Astrocyte of the spinal cord (primary cell): ENCODE measurements at regions not wholly inside any gene's neighbourhood (a gene's known extent, or its start where the extent isn't known, plus 50 kb on each side); places are given as distances from the start of the nearest gene placed in this dataset.

Experiments
- DNase-seq: peaks from one replicate; pipeline ENCODE4 v3.0.0; 2011; ENCODE audit warnings: low read depth, low spot score
- H3K4me3 ChIP-seq: 2 replicates; pipeline ENCODE4 v1.5.1; 2011; ENCODE audit warnings: low read depth, mild to moderate bottlenecking, low read length, moderate library complexity
- CTCF ChIP-seq: IDR thresholded peaks from 2 replicates; pipeline ENCODE4 v1.5.1; 2012; ENCODE audit warnings: low read depth, mild to moderate bottlenecking, low read length, inconsistent platforms
- in situ Hi-C: cut with HindIII; loops from 2 replicates; pipeline ENCODE4 v1.10.0; 2017; ENCODE audit warnings: low sequenced_read_pairs

- TF ChIP-seq CTCF = no peak
- in situ Hi-C loops = no loop called here
- DNase-seq = no peak
- no peak overlapping the region for H3K4me3 ChIP-seq
Measured at GRCh38 chr6:168158980-168159349, 80.0 kb upstream of the FRMD1 start.

GRCh38 chr6:168158213-168158979 lies 79.4 kb upstream of the FRMD1 start:
- DNase-seq = peak; percentile 7
- in situ Hi-C loops = no loop called here
- no peak overlapping the region for H3K4me3 ChIP-seq
- no peak for TF ChIP-seq CTCF

GRCh38 chr6:168157272-168158212 lies 78.5 kb upstream of the FRMD1 start:
- in situ Hi-C loops = no loop called here
- no peak for TF ChIP-seq CTCF
- peak; percentile 85 for DNase-seq
- no peak overlapping the region for H3K4me3 ChIP-seq

GRCh38 chr6:168156742-168157265 lies 77.8 kb upstream of the FRMD1 start:
- in situ Hi-C loops = no loop called here
- no peak for TF ChIP-seq CTCF
- no peak overlapping the region for H3K4me3 ChIP-seq
- DNase-seq = no peak

- no peak for TF ChIP-seq CTCF
- no peak for DNase-seq
- in situ Hi-C loops = no loop called here
- H3K4me3 ChIP-seq = no peak overlapping the region
Measured at GRCh38 chr6:168155821-168156741, 77.1 kb upstream of the FRMD1 start.

- TF ChIP-seq CTCF = no peak
- in situ Hi-C loops = no loop called here
- H3K4me3 ChIP-seq = no peak overlapping the region
- DNase-seq = peak; percentile 58
Measured at GRCh38 chr6:168155193-168155592, 76.2 kb upstream of the FRMD1 start.
